HK-2 (cell line): ENCODE measurements at regions not wholly inside any gene's neighbourhood (a gene's known extent, or its start where the extent isn't known, plus 50 kb on each side); places are given as distances from the start of the nearest gene placed in this dataset.
"Not testable (repeated sequence)": the region's sequence is repeated elsewhere in the genome, so short reads cannot be mapped to it uniquely, and the experiment has no call there.

ENCODE experiments used
- DNase-seq: peaks from one replicate; pipeline ENCODE4 v3.0.0-alpha.2; 2018; ENCODE audit not compliant: unreplicated experiment

GRCh38 chr2:239727776-239728600 is 297.2 kb downstream of the NDUFA10 start:
- no peak for DNase-seq

GRCh38 chr2:239727182-239727775 is 297.9 kb downstream of the NDUFA10 start:
- DNase-seq: no peak

GRCh38 chr2:239726631-239727181 is 298.4 kb downstream of the NDUFA10 start:
- DNase-seq: no peak

- no peak for DNase-seq
Observed at GRCh38 chr2:239726091-239726591, 299.0 kb downstream of the NDUFA10 start.

GRCh38 chr2:239725551-239725890 is 299.6 kb downstream of the NDUFA10 start:
- no peak for DNase-seq

GRCh38 chr2:239724851-239725550 is 300.1 kb downstream of the NDUFA10 start:
- DNase-seq: no peak

- DNase-seq: no peak
Observed at GRCh38 chr2:239724194-239724849, 300.8 kb downstream of the NDUFA10 start.

- DNase-seq: no peak
Observed at GRCh38 chr2:239723486-239724193, 301.5 kb downstream of the NDUFA10 start.

GRCh38 chr2:239722760-239723470 is 302.2 kb downstream of the NDUFA10 start:
- no peak for DNase-seq

GRCh38 chr2:239721991-239722759 is 303.0 kb downstream of the NDUFA10 start:
- no peak for DNase-seq

- no peak for DNase-seq
Observed at GRCh38 chr2:239721531-239721930, 303.6 kb downstream of the NDUFA10 start.

- DNase-seq: no peak
Observed at GRCh38 chr2:239720361-239721360, 304.5 kb downstream of the NDUFA10 start.

- DNase-seq: no peak
Observed at GRCh38 chr2:239719791-239720360, 305.3 kb downstream of the NDUFA10 start.

GRCh38 chr2:239718991-239719390 is 306.2 kb downstream of the NDUFA10 start:
- DNase-seq: not testable (repeated sequence)

GRCh38 chr2:239717706-239718105 is 307.4 kb downstream of the NDUFA10 start:
- DNase-seq: no peak

- DNase-seq: no peak
Observed at GRCh38 chr2:239717319-239717675, 307.8 kb downstream of the NDUFA10 start.

GRCh38 chr2:239716536-239717318 is 308.4 kb downstream of the NDUFA10 start:
- DNase-seq: no peak
